K562 (cell line): ENCODE measurements at regions not wholly inside any gene's neighbourhood (a gene's known extent, or its start where the extent isn't known, plus 50 kb on each side); places are given as distances from the start of the nearest gene placed in this dataset.

Experiments
- ATAC-seq: fragments of 200-7000 bp; cut with Tn5 transposase; 3 replicates; pipeline ENCODE4 v1.9.1; 2020; ENCODE audit warnings: moderate library complexity
- BruUV-seq: library from RNA; stranded (reverse); fragments of 400-500 nt; replicated peaks from 2 replicates; lab custom pipeline; 2021; lab: Mats Ljungman, UMichigan
- CTCF ChIA-PET: fragments of 300-600 bp; formaldehyde crosslinking; extraction: SDS; loops from one replicate; lab custom pipeline; 2021; ENCODE audit warnings: low intra/inter-chr PET ratio; lab: Yijun Ruan, JAX
- POLR2A ChIA-PET: fragments of 300-600, 350-650 bp; sonication (Branson Sonifier 250); formaldehyde crosslinking; extraction: SDS; loops from one replicate; lab custom pipeline; 2021; ENCODE audit warnings: antibody characterized with exemption, inconsistent platforms; lab: Yijun Ruan, JAX
- DNase-seq, 4 experiments: peaks; one replicate each; pipeline versions ENCODE4 v3.0.0 to v3.0.0-alpha.2; 2011 to 2018; ENCODE audit warnings: low spot score in 3 of 4, mixed read lengths in 3 of 4; ENCODE audit errors: extremely low read depth in 1 of 4
- FAIRE-seq: peaks from 2 replicates; lab custom pipeline; 2011; peaks lifted over from hg19 to GRCh38; lab: Jason Lieb, UNC
- H2AFZ ChIP-seq: 2 replicates; pipeline ENCODE4 v1.6.0; 2011; ENCODE audit warnings: low read depth, low read length, control low read depth, inconsistent platforms
- H3K27ac ChIP-seq: fragments of 200-600 bp; 3 replicates; pipeline ENCODE4 v1.8.0; 2011; ENCODE audit warnings: low read depth, mild to moderate bottlenecking, control low read depth, inconsistent platforms, low read length, moderate library complexity, mixed read lengths; ENCODE audit errors: extremely low read depth
- H3K27me3 ChIP-seq, 2 experiments: fragments of 300-600 bp in 1 of 2; 2 replicates in 1 of 2; 3 replicates in 1 of 2; pipeline versions ENCODE4 v1.6.0 to v1.8.0; 2011; ENCODE audit warnings: inconsistent platforms in 2 of 2, low read length in 2 of 2, mild to moderate bottlenecking in 1 of 2, mixed read lengths in 1 of 2, moderate library complexity in 1 of 2; ENCODE audit not compliant: control insufficient read depth in 2 of 2, insufficient read depth in 2 of 2
- H3K36me3 ChIP-seq: fragments of 300-600 bp; 3 replicates; pipeline ENCODE4 v1.8.0; 2011; ENCODE audit warnings: mild to moderate bottlenecking, low read length, inconsistent platforms; ENCODE audit not compliant: control insufficient read depth, insufficient read depth
- H3K4me1 ChIP-seq, 2 experiments: fragments of 200-600 bp in 1 of 2; replicated peaks in 1 of 2; 2 replicates in 1 of 2; 3 replicates in 1 of 2; pipeline versions ENCODE4 v1.5.1 to v1.8.0; 2011; ENCODE audit warnings: inconsistent platforms in 2 of 2, low read length in 2 of 2, mild to moderate bottlenecking in 1 of 2, mixed read lengths in 1 of 2, moderate library complexity in 1 of 2; ENCODE audit not compliant: control insufficient read depth in 2 of 2, insufficient read depth in 2 of 2
- H3K4me2 ChIP-seq: 2 replicates; pipeline ENCODE4 v1.6.1; 2011; ENCODE audit warnings: low read length, control low read depth, inconsistent platforms, mixed read lengths; ENCODE audit not compliant: insufficient read depth
- H3K4me3 ChIP-seq: fragments of 200-600 bp; sonication (generic), shearing (Covaris generic); 2 replicates; pipeline ENCODE4 v1.5.1; 2016; ENCODE audit warnings: control low read depth, inconsistent platforms
- H3K79me2 ChIP-seq: fragments of 200-600 bp; 3 replicates; pipeline ENCODE4 v1.8.0; 2011; ENCODE audit warnings: low read length, inconsistent platforms; ENCODE audit not compliant: control insufficient read depth, insufficient read depth
- H3K9ac ChIP-seq, 2 experiments: 2 replicates each; pipeline versions ENCODE4 v1.6.0 to v1.6.1; 2011; ENCODE audit warnings: low read depth in 2 of 2, low read length in 2 of 2, control low read depth in 1 of 2, inconsistent platforms in 1 of 2, mild to moderate bottlenecking in 1 of 2, mixed read lengths in 1 of 2; ENCODE audit not compliant: insufficient read depth in 1 of 2
- H3K9me1 ChIP-seq: one replicate; pipeline ENCODE4 v1.6.0; 2011; ENCODE audit warnings: inconsistent platforms, mild to moderate bottlenecking, low read length, moderate library complexity; ENCODE audit not compliant: control insufficient read depth, insufficient read depth
- H3K9me3 ChIP-seq: replicated peaks from 2 replicates; pipeline ENCODE4 v1.5.1; 2011; ENCODE audit warnings: low read depth, low read length, inconsistent platforms; ENCODE audit not compliant: control insufficient read depth, insufficient read depth
- H4K20me1 ChIP-seq: replicated peaks from 2 replicates; pipeline ENCODE4 v1.6.1; 2011; ENCODE audit warnings: low read length, inconsistent platforms, mixed read lengths; ENCODE audit not compliant: control insufficient read depth, insufficient read depth
- BACH1 ChIP-seq: fragments of 200-800 bp; sonication (Bioruptor generic); IDR thresholded peaks from 2 replicates; pipeline ENCODE4 v1.6.1; 2016; ENCODE audit warnings: missing genetic modification characterization, missing compliant biosample characterization
- FUS ChIP-seq: fragments of 200-400 bp; formaldehyde crosslinking; optimal IDR thresholded peaks from 2 replicates; pipeline ENCODE3; 2017; ENCODE audit warnings: low read depth, low read length
- MAZ ChIP-seq, 2 experiments: fragments of 450-650 bp in 1 of 2; sonication (generic) in 1 of 2; formaldehyde crosslinking; IDR thresholded peaks in 1 of 2; conservative IDR thresholded peaks in 1 of 2; 2 replicates each; pipeline versions ENCODE4 v1.4.0 to v1.5.0; 2020; ENCODE audit warnings: mild to moderate bottlenecking in 1 of 2, missing genetic modification reagents in 1 of 2
- MEF2A ChIP-seq: IDR thresholded peaks from 2 replicates; pipeline ENCODE4 v1.6.1; 2011; ENCODE audit warnings: low read depth, mild to moderate bottlenecking, low read length, moderate library complexity; ENCODE audit not compliant: control insufficient read depth
- TBL1XR1 ChIP-seq, 2 experiments: IDR thresholded peaks; 2 replicates each; pipeline ENCODE4 v1.6.1; 2012; ENCODE audit warnings: improper control_type of control experiment in 2 of 2, low read length in 2 of 2, mild to moderate bottlenecking in 1 of 2
- TCF15 ChIP-seq: fragments of 250-450 bp; sonication (Bioruptor Pico); IDR thresholded peaks from 2 replicates; pipeline ENCODE4 v1.8.0; 2022; ENCODE audit warnings: moderate library complexity, mild to moderate bottlenecking, inconsistent platforms
- YBX1 ChIP-seq: fragments of 450-650 bp; IDR thresholded peaks from 2 replicates; pipeline ENCODE4 v1.7.1; 2016; ENCODE audit warnings: mild to moderate bottlenecking
- ZNF277 ChIP-seq: fragments of 250-450 bp; sonication (Bioruptor Pico); IDR thresholded peaks from 2 replicates; pipeline ENCODE4 v1.8.0; 2022; ENCODE audit warnings: inconsistent platforms, mild to moderate bottlenecking, moderate library complexity, borderline replicate concordance
- ZNF561 ChIP-seq: fragments of 450-650 bp; formaldehyde crosslinking; conservative IDR thresholded peaks from 2 replicates; pipeline ENCODE4 v1.4.0; 2020; ENCODE audit warnings: mild to moderate bottlenecking, moderate library complexity
- WGBS: fragments of 100-300 bp; shearing (Covaris generic); methylation state at CpG from one replicate; pipeline ENCODE4 v1.1.6; 2016; ENCODE audit warnings: low coverage, mixed read lengths; ENCODE audit not compliant: insufficient coverage; ENCODE audit errors: missing lambda C conversion rate; 5-methylcytosine and 5-hydroxymethylcytosine counted together
- in situ Hi-C: fragments of 300-500 bp; cut with MboI; formaldehyde crosslinking; loops from 4 replicates; pipeline ENCODE4 v1.15.0; 2018; ENCODE audit warnings: inconsistent platforms, mixed read lengths
- intact Hi-C: fragments of 100-400 bp; cut with micrococcal nuclease; formaldehyde crosslinking; loops from 2 replicates; pipeline ENCODE4 v1.14.2; 2022

GRCh38 chr5:67730917-67731474 is 484.6 kb upstream of the PIK3R1 start:
- H3K4me3 ChIP-seq: no peak overlapping the region
- TF ChIP-seq TBL1XR1 (IDR thresholded peaks at IDR 0.05; ENCODE audit: low read length in 2 of 2): no peak
- TF ChIP-seq MEF2A: no peak
- no peak for TF ChIP-seq BACH1 (tag)
- TF ChIP-seq ZNF277 (CRISPR knock-in tag): no peak
- no peak for TF ChIP-seq TCF15
- TF ChIP-seq ZNF561 (CRISPR knock-in tag): no peak
- no peak for TF ChIP-seq FUS
- TF ChIP-seq YBX1: no peak
- TF ChIP-seq MAZ (CRISPR knock-in tag; conservative IDR thresholded peaks at IDR 0.05 in 1 of 2, IDR thresholded peaks at IDR 0.05 in 1 of 2): no peak
- TF ChIP-seq, all 486 proteins: peak for 0
- Histone ChIP-seq H3K9me3 (no peaks in the 10 kb centered on the region), H3K9me1 (no peaks in the 10 kb centered on the region), H3K27me3 (no peaks in the 10 kb centered on the region), H4K20me1 (no peaks in the 10 kb centered on the region), H3K79me2 (no peaks in the 10 kb centered on the region), H3K4me2 (no peak overlapping the region), H3K9ac (no peak overlapping the region), H2AFZ (no peak overlapping the region), H3K36me3 (no peaks in the 10 kb centered on the region), H3K4me1 (no peaks in the 10 kb centered on the region), H3K27ac (no peak overlapping the region)
- intact Hi-C loops (no loop called here), in situ Hi-C loops (no loop called here)
- WGBS: 13% methylated on average over 1 of the region's 1 CpG
- POLR2A ChIA-PET: no interaction called here
- FAIRE-seq (no peak), DNase-seq (no peak), ATAC-seq (no peak)
- CTCF ChIA-PET: no interaction called here
- BruUV-seq: no TSS peak
